ENCODE measurements at regions not wholly inside any gene's neighbourhood (a gene's known extent, or its start where the extent isn't known, plus 50 kb on each side); places are given as distances from the start of the nearest gene placed in this dataset.

DNA sequence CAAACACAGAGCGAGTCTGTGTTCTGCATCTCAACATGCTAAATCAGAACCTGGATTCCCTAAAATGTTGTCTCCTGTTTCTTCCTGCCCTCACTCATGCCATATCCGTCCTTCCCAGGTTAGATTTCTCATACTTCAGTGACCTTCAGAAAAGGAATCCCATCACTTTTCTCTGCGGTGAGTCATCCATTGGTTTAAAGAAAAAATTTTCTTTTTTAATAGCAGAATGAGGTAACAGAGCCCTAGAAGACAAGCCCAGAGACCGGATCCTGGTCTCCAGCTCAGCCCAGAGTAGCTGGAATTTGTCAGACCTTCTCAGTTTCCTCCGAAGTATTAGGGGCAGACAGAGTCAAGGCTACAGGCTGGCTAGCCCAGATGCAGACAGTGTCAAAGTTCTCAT, 143.2 kb upstream of the DMRT1 start:
- no peak overlapping the region for H3K27ac Mint-ChIP-seq
- TF ChIP-seq, protein P1, sequence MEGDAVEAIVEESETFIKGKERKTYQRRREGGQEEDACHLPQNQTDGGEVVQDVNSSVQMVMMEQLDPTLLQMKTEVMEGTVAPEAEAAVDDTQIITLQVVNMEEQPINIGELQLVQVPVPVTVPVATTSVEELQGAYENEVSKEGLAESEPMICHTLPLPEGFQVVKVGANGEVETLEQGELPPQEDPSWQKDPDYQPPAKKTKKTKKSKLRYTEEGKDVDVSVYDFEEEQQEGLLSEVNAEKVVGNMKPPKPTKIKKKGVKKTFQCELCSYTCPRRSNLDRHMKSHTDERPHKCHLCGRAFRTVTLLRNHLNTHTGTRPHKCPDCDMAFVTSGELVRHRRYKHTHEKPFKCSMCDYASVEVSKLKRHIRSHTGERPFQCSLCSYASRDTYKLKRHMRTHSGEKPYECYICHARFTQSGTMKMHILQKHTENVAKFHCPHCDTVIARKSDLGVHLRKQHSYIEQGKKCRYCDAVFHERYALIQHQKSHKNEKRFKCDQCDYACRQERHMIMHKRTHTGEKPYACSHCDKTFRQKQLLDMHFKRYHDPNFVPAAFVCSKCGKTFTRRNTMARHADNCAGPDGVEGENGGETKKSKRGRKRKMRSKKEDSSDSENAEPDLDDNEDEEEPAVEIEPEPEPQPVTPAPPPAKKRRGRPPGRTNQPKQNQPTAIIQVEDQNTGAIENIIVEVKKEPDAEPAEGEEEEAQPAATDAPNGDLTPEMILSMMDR (conservative IDR thresholded peaks at IDR 0.05): no peak
- H3K27me3 ChIP-seq (ENCODE audit: control insufficient read depth, insufficient read depth, low read length, poor library complexity, severe bottlenecking): no peaks in the 10 kb centered on the region
- H3K4me1 Mint-ChIP-seq: peaks cover 39% of the 10 kb centered on the region
- H3K4me3 ChIP-seq (ENCODE audit: low read length): no peak overlapping the region
- no peak overlapping the region for H3K9ac ChIP-seq (ENCODE audit: extremely low read depth, low read length, poor library complexity, severe bottlenecking)
- no peak overlapping the region for H3K27ac ChIP-seq (ENCODE audit: low read depth, low read length)
- DNase-seq: no peak
- no peaks in the 10 kb centered on the region for H3K27me3 Mint-ChIP-seq (ENCODE audit: insufficient read depth)
- no peak overlapping the region for H3K4me3 Mint-ChIP-seq
- H3K36me3 ChIP-seq (ENCODE audit: control insufficient read depth, insufficient read depth, low read length): no peaks in the 10 kb centered on the region
- no peaks in the 10 kb centered on the region for H3K9me3 ChIP-seq (ENCODE audit: control insufficient read depth, low read length)
- H3K36me3 Mint-ChIP-seq (ENCODE audit: low read depth): peaks cover 2% of the 10 kb centered on the region
- no peaks in the 10 kb centered on the region for H3K9me3 Mint-ChIP-seq
- 90 to 92% methylated on average over 5 of the region's 5 CpGs for WGBS, 2 experiments (ENCODE audit: insufficient coverage in 1 of 2, insufficient read length in 1 of 2)
- peaks cover 5% of the 10 kb centered on the region for H3K4me1 ChIP-seq (ENCODE audit: control insufficient read depth, insufficient read depth, low read length)

DNA sequence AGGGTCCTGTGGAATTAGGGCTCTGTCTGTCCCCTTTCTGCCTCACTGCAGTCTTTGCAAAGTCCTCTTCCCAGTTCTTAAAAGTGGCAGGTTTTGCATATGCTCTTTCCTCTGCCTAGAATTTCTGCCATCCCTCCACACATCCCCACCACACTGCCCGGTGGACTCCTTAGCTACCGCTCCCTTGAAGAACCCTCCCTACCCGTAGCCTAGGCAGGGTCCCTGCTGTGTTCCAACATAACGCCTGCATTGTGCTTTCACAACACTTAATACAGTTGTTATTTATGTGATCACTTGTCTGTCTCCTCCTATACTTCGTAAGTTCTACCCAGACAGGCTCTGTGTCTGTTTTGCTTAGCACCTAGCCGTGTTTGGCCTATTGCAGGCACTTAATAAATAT, 142.5 kb upstream of the DMRT1 start:
- H3K27me3 Mint-ChIP-seq (ENCODE audit: insufficient read depth): no peaks in the 10 kb centered on the region
- Histone ChIP-seq H3K27ac (ENCODE audit: low read depth, low read length) (no peak overlapping the region), H3K9me3 (ENCODE audit: control insufficient read depth, low read length) (no peaks in the 10 kb centered on the region), H3K27me3 (ENCODE audit: control insufficient read depth, insufficient read depth, low read length, poor library complexity, severe bottlenecking) (no peaks in the 10 kb centered on the region), H3K4me3 (ENCODE audit: low read length) (no peak overlapping the region), H3K36me3 (ENCODE audit: control insufficient read depth, insufficient read depth, low read length) (no peaks in the 10 kb centered on the region), H3K9ac (ENCODE audit: extremely low read depth, low read length, poor library complexity, severe bottlenecking) (no peak overlapping the region), H3K4me1 (ENCODE audit: control insufficient read depth, insufficient read depth, low read length) (peaks cover 5% of the 10 kb centered on the region)
- peaks cover 32% of the 10 kb centered on the region for H3K4me1 Mint-ChIP-seq
- H3K27ac Mint-ChIP-seq: no peak overlapping the region
- TF ChIP-seq, protein P1 (conservative IDR thresholded peaks at IDR 0.05): no peak
- DNase-seq: no peak
- no peaks in the 10 kb centered on the region for H3K9me3 Mint-ChIP-seq
- peaks cover 2% of the 10 kb centered on the region for H3K36me3 Mint-ChIP-seq (ENCODE audit: low read depth)
- 67 to 73% methylated on average over 6 of the region's 6 CpGs for WGBS, 2 experiments (ENCODE audit: insufficient coverage in 1 of 2, insufficient read length in 1 of 2)
- no peak overlapping the region for H3K4me3 Mint-ChIP-seq

DNA sequence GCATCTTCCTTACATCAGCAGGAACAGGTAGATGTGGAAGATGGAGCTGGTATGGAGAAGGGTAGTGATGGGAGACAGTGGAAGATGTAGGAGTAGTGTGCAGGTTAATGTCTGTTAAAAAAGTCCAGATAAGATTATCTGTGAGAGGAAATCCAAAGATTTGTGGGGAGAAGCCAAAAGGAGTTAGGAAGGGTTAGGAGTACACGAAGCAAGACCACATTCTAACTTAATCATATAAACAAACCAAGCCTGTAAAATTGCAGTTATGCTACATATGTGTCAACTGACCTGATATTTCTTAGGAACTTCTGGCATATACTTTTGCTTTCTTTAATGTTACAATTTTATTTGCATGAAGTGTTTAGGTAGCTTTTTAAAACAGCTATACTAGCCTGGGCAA, 142.1 kb upstream of the DMRT1 start:
- no peak overlapping the region for H3K27ac Mint-ChIP-seq

More for the DNA sequence above, 142.1 kb upstream of the DMRT1 start:
- DNase-seq: no peak
- H3K27me3 Mint-ChIP-seq (ENCODE audit: insufficient read depth): no peaks in the 10 kb centered on the region
- H3K27me3 ChIP-seq (ENCODE audit: control insufficient read depth, insufficient read depth, low read length, poor library complexity, severe bottlenecking): no peaks in the 10 kb centered on the region
- H3K4me3 Mint-ChIP-seq: no peak overlapping the region
- 71% methylated on average over 1 of the region's 1 CpG; no CpG with 5 or more reads in 1 of the 2 experiments for WGBS, 2 experiments (ENCODE audit: insufficient coverage in 1 of 2, insufficient read length in 1 of 2)
- H3K27ac ChIP-seq (ENCODE audit: low read depth, low read length): no peak overlapping the region
- no peak overlapping the region for H3K4me3 ChIP-seq (ENCODE audit: low read length)
- peaks cover 5% of the 10 kb centered on the region for H3K4me1 ChIP-seq (ENCODE audit: control insufficient read depth, insufficient read depth, low read length)
- H3K36me3 Mint-ChIP-seq (ENCODE audit: low read depth): peaks cover 2% of the 10 kb centered on the region
- H3K36me3 ChIP-seq (ENCODE audit: control insufficient read depth, insufficient read depth, low read length): no peaks in the 10 kb centered on the region
- peaks cover 28% of the 10 kb centered on the region for H3K4me1 Mint-ChIP-seq
- H3K9me3 ChIP-seq (ENCODE audit: control insufficient read depth, low read length): no peaks in the 10 kb centered on the region
- H3K9ac ChIP-seq (ENCODE audit: extremely low read depth, low read length, poor library complexity, severe bottlenecking): no peak overlapping the region
- TF ChIP-seq, protein P1 (conservative IDR thresholded peaks at IDR 0.05): no peak
- H3K9me3 Mint-ChIP-seq: no peaks in the 10 kb centered on the region
